ENCODE measurements at regions not wholly inside any gene's neighbourhood (a gene's known extent, or its start where the extent isn't known, plus 50 kb on each side); places are given as distances from the start of the nearest gene placed in this dataset.

DNA sequence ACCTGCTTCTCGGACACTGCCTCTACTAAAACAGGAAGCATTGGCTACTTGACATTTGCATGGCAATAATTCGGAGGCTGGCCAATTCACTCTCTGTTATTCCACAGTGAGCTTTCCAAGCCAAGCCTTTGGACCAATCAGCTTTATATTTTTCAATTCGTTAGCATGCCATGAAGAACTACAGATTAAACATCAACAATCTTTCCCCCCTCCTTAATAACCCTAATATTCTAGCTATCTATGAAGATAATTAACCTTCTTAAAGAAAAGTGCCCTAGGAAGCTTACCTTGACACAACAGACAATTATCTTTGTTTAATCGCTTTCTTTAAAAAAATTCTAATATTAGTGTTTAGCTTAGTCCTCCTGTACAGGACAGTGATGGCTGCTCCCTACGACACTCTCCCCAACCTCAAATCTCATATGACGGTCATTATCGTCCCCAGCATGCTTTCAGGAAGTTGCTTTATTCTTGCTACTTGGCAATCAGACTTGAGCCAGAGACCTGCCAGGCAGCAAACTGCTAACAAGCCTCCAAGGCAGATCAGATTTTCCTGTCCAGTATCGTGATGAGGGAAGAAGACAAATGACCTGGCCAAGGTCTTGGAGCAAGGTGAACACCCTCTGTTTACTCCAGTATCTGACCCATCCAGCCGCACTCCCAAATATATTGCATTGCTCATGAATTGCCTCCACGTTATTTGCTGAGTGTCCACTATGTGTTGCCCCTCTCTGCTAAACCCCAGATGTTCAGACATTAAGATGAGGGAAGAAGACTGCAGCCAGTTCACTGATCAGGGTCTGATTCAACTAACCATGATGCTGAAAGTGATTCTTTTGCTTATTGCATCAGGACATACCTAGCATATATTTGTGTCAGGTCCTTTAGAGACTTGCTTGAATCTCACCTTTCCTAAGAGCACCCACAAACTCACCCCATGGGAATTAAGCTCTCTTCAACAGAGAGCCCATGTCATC is 68.1 kb upstream of the LPP start:
- H3K27ac ChIP-seq (ENCODE audit: low read depth in 1 of 2, low read length in 2 of 2), result no peak overlapping the region
- no peak overlapping the region for H3K4me3 ChIP-seq (replicated peaks in 1 of 3; ENCODE audit: low read depth in 2 of 3, low read length in 3 of 3)
- H3K27me3 ChIP-seq (ENCODE audit: control insufficient read depth in 2 of 2, insufficient read depth in 2 of 2, low read length in 2 of 2), result no peaks in the 10 kb centered on the region
- TF ChIP-seq CTCF (IDR thresholded peaks at IDR 0.05), result no peak
- H3K27me3 Mint-ChIP-seq (ENCODE audit: low read depth in 3 of 3), result peaks cover 0 to 9% (median 2%) of the 10 kb centered on the region in 3 donors
- H3K9ac ChIP-seq (ENCODE audit: insufficient read depth, low read length, poor library complexity, severe bottlenecking), result no peak overlapping the region
- H4K20me1 ChIP-seq (ENCODE audit: insufficient read depth, low read length), result no peaks in the 10 kb centered on the region
- no peaks in the 10 kb centered on the region for H3K4me1 ChIP-seq (ENCODE audit: control insufficient read depth in 1 of 2, insufficient read depth in 2 of 2, low read length in 2 of 2)
- no peak for DNase-seq
- H3K79me2 ChIP-seq (ENCODE audit: insufficient read depth, low read length), result no peaks in the 10 kb centered on the region
- H3K36me3 ChIP-seq (replicated peaks in 1 of 2; ENCODE audit: control insufficient read depth in 1 of 2, insufficient read depth in 2 of 2, low read length in 2 of 2), result no peaks in the 10 kb centered on the region
- intact Hi-C loops (cut with micrococcal nuclease), result no loop called here
- no peaks in the 10 kb centered on the region for H3K9me3 ChIP-seq (replicated peaks in 1 of 2; ENCODE audit: control insufficient read depth in 1 of 2, insufficient read depth in 1 of 2, low read length in 2 of 2)
- peaks cover 0 to 2% (median 0%) of the 10 kb centered on the region in 7 donors for H3K9me3 Mint-ChIP-seq
- no peak overlapping the region for H2AFZ ChIP-seq (ENCODE audit: insufficient read depth, low read depth, low read length, poor library complexity, severe bottlenecking)
- H3K4me1 Mint-ChIP-seq, result peaks cover 5% of the 10 kb centered on the region
- H3K27ac Mint-ChIP-seq, result peak overlapping the region in 1 of 7 donors; percentile 36
- no peak overlapping the region for H3K4me3 Mint-ChIP-seq
- WGBS (ENCODE audit: insufficient coverage), result 73% methylated on average over 8 of the region's 10 CpGs
- H3K36me3 Mint-ChIP-seq, result no peaks in the 10 kb centered on the region
- H3K4me2 ChIP-seq (replicated peaks; ENCODE audit: extremely low read depth, low read length, poor library complexity, severe bottlenecking), result no peak overlapping the region

- Mint-ChIP-seq H3K36me3 (no peaks in the 10 kb centered on the region), H3K4me1 (peaks cover 2% of the 10 kb centered on the region), H3K27me3 (ENCODE audit: low read depth in 3 of 3) (peaks cover 0 to 7% (median 2%) of the 10 kb centered on the region in 3 donors), H3K27ac (no peak overlapping the region), H3K9me3 (peaks cover 0 to 2% (median 0%) of the 10 kb centered on the region in 7 donors), H3K4me3 (no peak overlapping the region)
- no peak overlapping the region for H2AFZ ChIP-seq (ENCODE audit: insufficient read depth, low read depth, low read length, poor library complexity, severe bottlenecking)
- no peak overlapping the region for H3K9ac ChIP-seq (ENCODE audit: insufficient read depth, low read length, poor library complexity, severe bottlenecking)
- WGBS (ENCODE audit: insufficient coverage), result 100% methylated on average over 3 of the region's 4 CpGs
- H4K20me1 ChIP-seq (ENCODE audit: insufficient read depth, low read length), result no peaks in the 10 kb centered on the region
- H3K27me3 ChIP-seq (ENCODE audit: control insufficient read depth in 2 of 2, insufficient read depth in 2 of 2, low read length in 2 of 2), result no peaks in the 10 kb centered on the region
- no peaks in the 10 kb centered on the region for H3K79me2 ChIP-seq (ENCODE audit: insufficient read depth, low read length)
- no peak overlapping the region for H3K27ac ChIP-seq (ENCODE audit: low read depth in 1 of 2, low read length in 2 of 2)
- intact Hi-C loops (cut with micrococcal nuclease), result no loop called here
- no peaks in the 10 kb centered on the region for H3K4me1 ChIP-seq (ENCODE audit: control insufficient read depth in 1 of 2, insufficient read depth in 2 of 2, low read length in 2 of 2)
- no peaks in the 10 kb centered on the region for H3K36me3 ChIP-seq (replicated peaks in 1 of 2; ENCODE audit: control insufficient read depth in 1 of 2, insufficient read depth in 2 of 2, low read length in 2 of 2)
- H3K4me2 ChIP-seq (replicated peaks; ENCODE audit: extremely low read depth, low read length, poor library complexity, severe bottlenecking), result no peak overlapping the region
- H3K9me3 ChIP-seq (replicated peaks in 1 of 2; ENCODE audit: control insufficient read depth in 1 of 2, insufficient read depth in 1 of 2, low read length in 2 of 2), result no peaks in the 10 kb centered on the region
- no peak overlapping the region for H3K4me3 ChIP-seq (replicated peaks in 1 of 3; ENCODE audit: low read depth in 2 of 3, low read length in 3 of 3)
- no peak for DNase-seq
- no peak for TF ChIP-seq CTCF (IDR thresholded peaks at IDR 0.05)
Observed at GRCh38 chr3:188088948-188089685, 64.8 kb upstream of the LPP start.

All from CD14-positive monocyte (primary cell).